Neural progenitor cell (in vitro differentiated cells): ENCODE measurements at regions not wholly inside any gene's neighbourhood (a gene's known extent, or its start where the extent isn't known, plus 50 kb on each side); places are given as distances from the start of the nearest gene placed in this dataset.

Experiments used
- DNase-seq: peaks from one replicate; pipeline ENCODE4 v3.0.0-alpha.2; 2016; ENCODE audit warnings: low spot score
- H2AFZ ChIP-seq: fragments of 200-600 bp; sonication (generic); replicated peaks from 2 replicates; pipeline ENCODE4 v1.6.1; 2016; ENCODE audit warnings: antibody characterized with exemption
- H3F3A ChIP-seq: fragments of 200-600 bp; sonication (generic); 2 replicates; pipeline ENCODE4 v1.6.1; 2016; ENCODE audit warnings: antibody characterized with exemption, low read depth
- H3K27ac ChIP-seq: fragments of 200-600 bp; sonication (generic); 2 replicates; pipeline ENCODE4 v1.5.1; 2016; ENCODE audit warnings: mild to moderate bottlenecking
- H3K27me3 ChIP-seq: fragments of 200-600 bp; sonication (generic); 2 replicates; pipeline ENCODE4 v1.6.1; 2016; ENCODE audit warnings: mild to moderate bottlenecking, moderate library complexity
- H3K36me3 ChIP-seq: fragments of 200-600 bp; sonication (generic); 2 replicates; pipeline ENCODE4 v1.5.1; 2016
- H3K4me1 ChIP-seq: fragments of 200-600 bp; sonication (generic); 2 replicates; pipeline ENCODE4 v1.6.1; 2016; ENCODE audit warnings: mixed run types
- H3K4me2 ChIP-seq: fragments of 200-600 bp; sonication (generic); 2 replicates; pipeline ENCODE4 v1.6.1; 2016
- H3K4me3 ChIP-seq: fragments of 200-600 bp; sonication (generic); 2 replicates; pipeline ENCODE4 v1.5.1; 2016
- H3K79me2 ChIP-seq: fragments of 200-600 bp; sonication (generic); 2 replicates; pipeline ENCODE4 v1.6.1; 2016; ENCODE audit warnings: low read depth
- H3K9ac ChIP-seq: fragments of 200-600 bp; sonication (generic); 2 replicates; pipeline ENCODE4 v1.6.1; 2016
- H3K9me3 ChIP-seq: fragments of 200-600 bp; sonication (generic); 2 replicates; pipeline ENCODE4 v1.5.1; 2016; ENCODE audit warnings: low read depth
- H4K20me1 ChIP-seq: fragments of 200-600 bp; sonication (generic); 2 replicates; pipeline ENCODE4 v1.6.1; 2016; ENCODE audit warnings: low read depth
- H3K27ac Mint-ChIP-seq: 3 replicates; pipeline ENCODE4 v1.8.0; 2021; ENCODE audit warnings: mixed read lengths
- H3K27me3 Mint-ChIP-seq: 2 replicates; pipeline ENCODE4 v1.8.0; 2022; ENCODE audit warnings: low read depth, mild to moderate bottlenecking, inconsistent platforms, moderate library complexity, mixed read lengths; ENCODE audit not compliant: insufficient read depth
- H3K36me3 Mint-ChIP-seq: 3 replicates; pipeline ENCODE4 v1.8.0; 2021; ENCODE audit warnings: mixed read lengths
- H3K4me1 Mint-ChIP-seq: 3 replicates; pipeline ENCODE4 v1.8.0; 2021; ENCODE audit warnings: mixed read lengths
- H3K4me3 Mint-ChIP-seq: 3 replicates; pipeline ENCODE4 v1.8.0; 2021; ENCODE audit warnings: mild to moderate bottlenecking, moderate library complexity, mixed read lengths
- H3K9me3 Mint-ChIP-seq: 3 replicates; pipeline ENCODE4 v1.8.0; 2020; ENCODE audit warnings: mixed read lengths
- EZH2 ChIP-seq: fragments of 200-600 bp; sonication (generic); IDR thresholded peaks from 2 replicates; pipeline ENCODE4 v1.6.1; 2017; ENCODE audit warnings: antibody characterized with exemption, mild to moderate bottlenecking, moderate library complexity
- EZH2phosphoT487 ChIP-seq: fragments of 200-600 bp; sonication (generic); IDR thresholded peaks from 2 replicates; pipeline ENCODE4 v1.6.1; 2017; ENCODE audit warnings: antibody characterized with exemption
- TF ChIP-seq, protein P1 (sequence below): fragments of 200-600 bp; sonication (generic); IDR thresholded peaks from 2 replicates; pipeline ENCODE4 v1.5.1; 2017; ENCODE audit warnings: antibody characterized with exemption, mild to moderate bottlenecking

GRCh38 chr6:167538746-167539145 is 213.9 kb downstream of the TTLL2 start:
- Mint-ChIP-seq H3K27ac (no peak overlapping the region), H3K27me3 (peaks cover 2% of the 10 kb centered on the region), H3K36me3 (no peaks in the 10 kb centered on the region), H3K4me1 (no peaks in the 10 kb centered on the region), H3K9me3 (peaks cover 22% of the 10 kb centered on the region), H3K4me3 (no peak overlapping the region)
- H3K36me3 ChIP-seq, result no peaks in the 10 kb centered on the region
- no peaks in the 10 kb centered on the region for H3K79me2 ChIP-seq
- no peak overlapping the region for H3K9ac ChIP-seq
- no peaks in the 10 kb centered on the region for H4K20me1 ChIP-seq
- no peaks in the 10 kb centered on the region for H3K9me3 ChIP-seq
- H3K4me3 ChIP-seq, result no peak overlapping the region
- DNase-seq, result no peak
- no peak overlapping the region for H2AFZ ChIP-seq
- H3F3A ChIP-seq, result no peaks in the 10 kb centered on the region
- TF ChIP-seq EZH2, result no peak
- TF ChIP-seq, protein P1, sequence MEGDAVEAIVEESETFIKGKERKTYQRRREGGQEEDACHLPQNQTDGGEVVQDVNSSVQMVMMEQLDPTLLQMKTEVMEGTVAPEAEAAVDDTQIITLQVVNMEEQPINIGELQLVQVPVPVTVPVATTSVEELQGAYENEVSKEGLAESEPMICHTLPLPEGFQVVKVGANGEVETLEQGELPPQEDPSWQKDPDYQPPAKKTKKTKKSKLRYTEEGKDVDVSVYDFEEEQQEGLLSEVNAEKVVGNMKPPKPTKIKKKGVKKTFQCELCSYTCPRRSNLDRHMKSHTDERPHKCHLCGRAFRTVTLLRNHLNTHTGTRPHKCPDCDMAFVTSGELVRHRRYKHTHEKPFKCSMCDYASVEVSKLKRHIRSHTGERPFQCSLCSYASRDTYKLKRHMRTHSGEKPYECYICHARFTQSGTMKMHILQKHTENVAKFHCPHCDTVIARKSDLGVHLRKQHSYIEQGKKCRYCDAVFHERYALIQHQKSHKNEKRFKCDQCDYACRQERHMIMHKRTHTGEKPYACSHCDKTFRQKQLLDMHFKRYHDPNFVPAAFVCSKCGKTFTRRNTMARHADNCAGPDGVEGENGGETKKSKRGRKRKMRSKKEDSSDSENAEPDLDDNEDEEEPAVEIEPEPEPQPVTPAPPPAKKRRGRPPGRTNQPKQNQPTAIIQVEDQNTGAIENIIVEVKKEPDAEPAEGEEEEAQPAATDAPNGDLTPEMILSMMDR, result no peak
- TF ChIP-seq EZH2phosphoT487, result no peak
- H3K27me3 ChIP-seq, result no peaks in the 10 kb centered on the region
- H3K27ac ChIP-seq, result no peak overlapping the region
- no peak overlapping the region for H3K4me2 ChIP-seq
- peaks cover 3% of the 10 kb centered on the region for H3K4me1 ChIP-seq

GRCh38 chr6:167540796-167541195 is 215.9 kb downstream of the TTLL2 start:
- Histone ChIP-seq H4K20me1 (no peaks in the 10 kb centered on the region), H3K4me3 (no peak overlapping the region), H2AFZ (no peak overlapping the region), H3K79me2 (no peaks in the 10 kb centered on the region), H3K9me3 (no peaks in the 10 kb centered on the region), H3K36me3 (no peaks in the 10 kb centered on the region), H3K27me3 (no peaks in the 10 kb centered on the region), H3F3A (no peaks in the 10 kb centered on the region), H3K9ac (no peak overlapping the region), H3K27ac (no peak overlapping the region), H3K4me2 (no peak overlapping the region), H3K4me1 (peaks cover 3% of the 10 kb centered on the region)
- Mint-ChIP-seq H3K4me1 (no peaks in the 10 kb centered on the region), H3K4me3 (no peak overlapping the region), H3K27me3 (peaks cover 2% of the 10 kb centered on the region), H3K9me3 (peaks cover 22% of the 10 kb centered on the region), H3K27ac (no peak overlapping the region), H3K36me3 (no peaks in the 10 kb centered on the region)
- no peak for DNase-seq
- TF ChIP-seq EZH2phosphoT487, result no peak
- no peak for TF ChIP-seq EZH2
- TF ChIP-seq, protein P1, result no peak

- H3K79me2 ChIP-seq, result no peaks in the 10 kb centered on the region
- no peak overlapping the region for H3K4me3 ChIP-seq
- H3K27ac ChIP-seq, result no peak overlapping the region
- Mint-ChIP-seq H3K36me3 (no peaks in the 10 kb centered on the region), H3K9me3 (peaks cover 22% of the 10 kb centered on the region), H3K27ac (no peak overlapping the region), H3K4me3 (no peak overlapping the region), H3K4me1 (no peaks in the 10 kb centered on the region), H3K27me3 (peaks cover 3% of the 10 kb centered on the region)
- no peaks in the 10 kb centered on the region for H3K27me3 ChIP-seq
- no peak overlapping the region for H3K9ac ChIP-seq
- DNase-seq, result no peak
- TF ChIP-seq EZH2, result no peak
- TF ChIP-seq, protein P1, result no peak
- TF ChIP-seq EZH2phosphoT487, result no peak
- H2AFZ ChIP-seq, result no peak overlapping the region
- H4K20me1 ChIP-seq, result no peaks in the 10 kb centered on the region
- no peaks in the 10 kb centered on the region for H3K9me3 ChIP-seq
- no peaks in the 10 kb centered on the region for H3K36me3 ChIP-seq
- no peak overlapping the region for H3K4me2 ChIP-seq
- H3F3A ChIP-seq, result no peaks in the 10 kb centered on the region
- peaks cover 3% of the 10 kb centered on the region for H3K4me1 ChIP-seq
Observed at GRCh38 chr6:167541544-167541943, 216.7 kb downstream of the TTLL2 start.
